ENCODE measurements at regions not wholly inside any gene's neighbourhood (a gene's known extent, or its start where the extent isn't known, plus 50 kb on each side); places are given as distances from the start of the nearest gene placed in this dataset.
A peak's percentile ranks its signal among the peaks of the same experiment; 100 is the strongest.

DNA sequence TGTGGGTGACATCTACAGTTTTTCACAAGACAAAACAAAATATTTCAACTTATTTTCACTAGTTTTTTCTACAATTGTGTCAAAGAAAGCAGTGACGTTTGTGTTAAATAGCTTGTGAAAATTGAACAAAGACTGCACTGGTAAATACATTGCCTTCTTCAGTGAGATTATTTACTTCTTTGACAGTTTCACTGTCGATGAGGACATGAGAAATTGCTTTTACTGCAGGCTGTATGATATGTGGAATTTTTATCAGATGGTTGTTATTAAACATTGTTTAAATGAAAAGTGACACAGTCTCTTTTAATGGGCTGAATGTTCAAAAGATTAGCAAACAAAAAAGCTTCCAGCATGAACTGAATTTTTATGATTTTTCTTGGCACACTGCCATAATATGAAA, 773.9 kb upstream of the CADM2 start:
- Histone ChIP-seq H3K27ac (ENCODE audit: low read length) (no peak overlapping the region), H3K9me2 (ENCODE audit: insufficient read depth, low read length) (no peaks in the 10 kb centered on the region), H3K27me3 (ENCODE audit: insufficient read depth, low read depth, low read length) (no peaks in the 10 kb centered on the region), H3K79me2 (replicated peaks; ENCODE audit: insufficient read depth, low read length) (no peaks in the 10 kb centered on the region), H4K20me1 (ENCODE audit: insufficient read depth) (no peaks in the 10 kb centered on the region), H3K4me2 (ENCODE audit: low read length) (no peak overlapping the region), H2AFZ (ENCODE audit: low read depth, low read length) (no peak overlapping the region), H3K9me3 (ENCODE audit: low read length) (no peaks in the 10 kb centered on the region), H3K36me3 (ENCODE audit: insufficient read depth, low read length) (no peaks in the 10 kb centered on the region), H3K4me3 (ENCODE audit: low read length) (no peak overlapping the region), H3K9ac (ENCODE audit: low read length) (no peak overlapping the region), H3F3A (ENCODE audit: insufficient read depth, low read length, poor library complexity, severe bottlenecking) (no peaks in the 10 kb centered on the region)
- TF ChIP-seq POLR2AphosphoS5 (IDR thresholded peaks at IDR 0.05) (peak; percentile 61), SMC3 (conservative IDR thresholded peaks at IDR 0.05; ENCODE audit: poor library complexity) (no peak), EP300 (conservative IDR thresholded peaks at IDR 0.05; ENCODE audit: poor library complexity, severe bottlenecking) (peak; percentile 75)

DNA sequence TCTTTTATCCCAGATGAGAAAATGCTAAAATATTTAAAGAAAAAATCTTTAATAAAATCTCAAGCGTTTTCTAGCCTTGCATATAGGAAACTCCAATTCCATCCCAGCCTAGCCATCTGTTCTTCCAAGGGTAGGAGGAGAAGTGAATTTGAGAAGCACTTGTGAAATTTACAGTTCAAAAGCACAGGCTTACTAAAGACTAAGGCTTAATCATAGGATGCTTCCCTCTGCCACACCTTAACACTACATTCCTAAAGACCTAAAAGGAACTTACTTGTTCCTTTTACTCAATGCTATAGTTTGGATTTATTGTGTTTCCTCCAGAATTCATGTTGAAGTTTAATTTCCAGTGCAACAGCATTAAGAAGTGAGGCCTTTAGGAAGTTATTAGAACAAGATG, 764.8 kb upstream of the CADM2 start:
- Histone ChIP-seq H2AFZ (ENCODE audit: low read depth, low read length) (no peak overlapping the region), H4K20me1 (ENCODE audit: insufficient read depth) (no peaks in the 10 kb centered on the region), H3K9me3 (ENCODE audit: low read length) (peaks cover 5% of the 10 kb centered on the region), H3K9me2 (ENCODE audit: insufficient read depth, low read length) (no peaks in the 10 kb centered on the region), H3K4me3 (ENCODE audit: low read length) (no peak overlapping the region), H3K27me3 (ENCODE audit: insufficient read depth, low read depth, low read length) (no peaks in the 10 kb centered on the region), H3K79me2 (replicated peaks; ENCODE audit: insufficient read depth, low read length) (no peaks in the 10 kb centered on the region), H3F3A (ENCODE audit: insufficient read depth, low read length, poor library complexity, severe bottlenecking) (no peaks in the 10 kb centered on the region), H3K36me3 (ENCODE audit: insufficient read depth, low read length) (no peaks in the 10 kb centered on the region), H3K9ac (ENCODE audit: low read length) (no peak overlapping the region), H3K4me2 (ENCODE audit: low read length) (no peak overlapping the region), H3K27ac (ENCODE audit: low read length) (no peak overlapping the region)
- TF ChIP-seq, protein P1, sequence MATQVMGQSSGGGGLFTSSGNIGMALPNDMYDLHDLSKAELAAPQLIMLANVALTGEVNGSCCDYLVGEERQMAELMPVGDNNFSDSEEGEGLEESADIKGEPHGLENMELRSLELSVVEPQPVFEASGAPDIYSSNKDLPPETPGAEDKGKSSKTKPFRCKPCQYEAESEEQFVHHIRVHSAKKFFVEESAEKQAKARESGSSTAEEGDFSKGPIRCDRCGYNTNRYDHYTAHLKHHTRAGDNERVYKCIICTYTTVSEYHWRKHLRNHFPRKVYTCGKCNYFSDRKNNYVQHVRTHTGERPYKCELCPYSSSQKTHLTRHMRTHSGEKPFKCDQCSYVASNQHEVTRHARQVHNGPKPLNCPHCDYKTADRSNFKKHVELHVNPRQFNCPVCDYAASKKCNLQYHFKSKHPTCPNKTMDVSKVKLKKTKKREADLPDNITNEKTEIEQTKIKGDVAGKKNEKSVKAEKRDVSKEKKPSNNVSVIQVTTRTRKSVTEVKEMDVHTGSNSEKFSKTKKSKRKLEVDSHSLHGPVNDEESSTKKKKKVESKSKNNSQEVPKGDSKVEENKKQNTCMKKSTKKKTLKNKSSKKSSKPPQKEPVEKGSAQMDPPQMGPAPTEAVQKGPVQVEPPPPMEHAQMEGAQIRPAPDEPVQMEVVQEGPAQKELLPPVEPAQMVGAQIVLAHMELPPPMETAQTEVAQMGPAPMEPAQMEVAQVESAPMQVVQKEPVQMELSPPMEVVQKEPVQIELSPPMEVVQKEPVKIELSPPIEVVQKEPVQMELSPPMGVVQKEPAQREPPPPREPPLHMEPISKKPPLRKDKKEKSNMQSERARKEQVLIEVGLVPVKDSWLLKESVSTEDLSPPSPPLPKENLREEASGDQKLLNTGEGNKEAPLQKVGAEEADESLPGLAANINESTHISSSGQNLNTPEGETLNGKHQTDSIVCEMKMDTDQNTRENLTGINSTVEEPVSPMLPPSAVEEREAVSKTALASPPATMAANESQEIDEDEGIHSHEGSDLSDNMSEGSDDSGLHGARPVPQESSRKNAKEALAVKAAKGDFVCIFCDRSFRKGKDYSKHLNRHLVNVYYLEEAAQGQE (IDR thresholded peaks at IDR 0.05; ENCODE audit: borderline replicate concordance) = no peak
- TF ChIP-seq SMC3 (conservative IDR thresholded peaks at IDR 0.05; ENCODE audit: poor library complexity) (no peak), EP300 (conservative IDR thresholded peaks at IDR 0.05; ENCODE audit: poor library complexity, severe bottlenecking) (no peak), TAF1 (IDR thresholded peaks at IDR 0.05; ENCODE audit: low read depth) (no peak), EZH2 (IDR thresholded peaks at IDR 0.05; ENCODE audit: borderline replicate concordance, insufficient read depth, low read length, poor library complexity, severe bottlenecking) (no peak), CTCF (IDR thresholded peaks at IDR 0.05; ENCODE audit: poor library complexity, severe bottlenecking) (no peak), MXI1 (conservative IDR thresholded peaks at IDR 0.05; ENCODE audit: poor library complexity, severe bottlenecking) (no peak), POLR2AphosphoS5 (IDR thresholded peaks at IDR 0.05) (no peak), RAD21 (conservative IDR thresholded peaks at IDR 0.05) (no peak)

- Histone ChIP-seq H3K4me3 (ENCODE audit: low read length) (no peak overlapping the region), H3K9me3 (ENCODE audit: low read length) (peaks cover 5% of the 10 kb centered on the region), H2AFZ (ENCODE audit: low read depth, low read length) (no peak overlapping the region), H3K27me3 (ENCODE audit: insufficient read depth, low read depth, low read length) (no peaks in the 10 kb centered on the region), H3K79me2 (replicated peaks; ENCODE audit: insufficient read depth, low read length) (no peaks in the 10 kb centered on the region), H3K9me2 (ENCODE audit: insufficient read depth, low read length) (no peaks in the 10 kb centered on the region), H3K27ac (ENCODE audit: low read length) (peak overlapping the region; percentile 62), H3K4me2 (ENCODE audit: low read length) (peak overlapping the region; percentile 33), H3F3A (ENCODE audit: insufficient read depth, low read length, poor library complexity, severe bottlenecking) (no peaks in the 10 kb centered on the region), H3K9ac (ENCODE audit: low read length) (no peak overlapping the region), H3K36me3 (ENCODE audit: insufficient read depth, low read length) (no peaks in the 10 kb centered on the region), H4K20me1 (ENCODE audit: insufficient read depth) (no peaks in the 10 kb centered on the region)
- TF ChIP-seq TAF1 (IDR thresholded peaks at IDR 0.05; ENCODE audit: low read depth) (no peak), CTCF (IDR thresholded peaks at IDR 0.05; ENCODE audit: poor library complexity, severe bottlenecking) (no peak), EP300 (conservative IDR thresholded peaks at IDR 0.05; ENCODE audit: poor library complexity, severe bottlenecking) (peak; percentile 91), POLR2AphosphoS5 (IDR thresholded peaks at IDR 0.05) (peak; percentile 66), EZH2 (IDR thresholded peaks at IDR 0.05; ENCODE audit: borderline replicate concordance, insufficient read depth, low read length, poor library complexity, severe bottlenecking) (no peak), SMC3 (conservative IDR thresholded peaks at IDR 0.05; ENCODE audit: poor library complexity) (no peak), MXI1 (conservative IDR thresholded peaks at IDR 0.05; ENCODE audit: poor library complexity, severe bottlenecking) (no peak), RAD21 (conservative IDR thresholded peaks at IDR 0.05) (peak; percentile 20)
- TF ChIP-seq, protein P1 (IDR thresholded peaks at IDR 0.05; ENCODE audit: borderline replicate concordance) = peak; percentile 11
These were observed 749.3 kb upstream of the CADM2 start for GRCh38 chr3:84209474-84209873.
